Activated effector memory CD4-positive, alpha-beta T cell treated with Interleukin-2 at 50 U/mL for 16 hours (primary cell): ENCODE measurements at regions not wholly inside any gene's neighbourhood (a gene's known extent, or its start where the extent isn't known, plus 50 kb on each side); places are given as distances from the start of the nearest gene placed in this dataset.

Experiments
- DNase-seq: peaks from one replicate; pipeline ENCODE4 v3.0.0-alpha.2; 2020

- no peak for DNase-seq
Observed at GRCh38 chr14:22449600-22449905, 139.5 kb downstream of the DAD1 start.

GRCh38 chr14:22448905-22449599, 140.0 kb downstream of the DAD1 start:
- DNase-seq, result no peak

DNA sequence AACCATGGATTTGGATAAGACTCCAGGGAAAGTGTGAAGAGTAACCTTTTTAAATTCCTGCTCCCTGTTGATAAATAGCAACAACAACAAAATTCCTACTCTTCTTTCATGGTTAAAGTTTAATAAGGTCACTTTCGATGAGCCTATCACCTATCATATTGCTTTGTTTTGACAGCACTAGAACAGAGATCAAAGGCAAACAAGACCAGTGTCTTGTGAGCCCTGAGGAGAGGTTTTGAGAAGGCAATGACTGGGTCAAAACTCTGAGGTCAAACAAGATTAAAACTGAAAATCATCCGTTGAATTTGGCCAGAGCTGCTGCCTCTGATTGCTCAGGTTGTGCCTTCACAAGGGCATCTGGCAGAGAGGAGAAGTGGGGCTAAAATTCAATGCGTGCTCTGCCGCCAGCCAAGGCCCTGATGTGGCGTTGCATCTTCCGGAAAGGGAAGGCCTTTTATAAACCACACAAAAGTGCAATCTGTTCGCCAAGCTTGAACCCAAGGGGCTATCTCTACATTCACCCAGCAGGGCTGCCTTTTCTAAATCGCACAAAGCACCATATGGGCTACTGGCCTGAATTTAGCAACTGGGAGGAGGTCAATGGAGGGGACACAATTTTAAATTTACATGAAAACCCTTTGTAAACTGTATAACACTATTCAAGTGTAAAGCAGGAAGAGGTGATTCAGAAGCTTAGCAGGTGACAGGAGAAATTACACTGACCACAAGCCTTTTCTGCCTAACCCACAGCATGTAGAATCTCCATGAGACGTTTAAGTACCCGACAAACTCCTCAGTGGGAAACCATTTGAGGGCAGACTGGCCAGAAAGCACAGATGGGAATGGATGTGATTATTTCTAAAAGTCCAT, 140.8 kb downstream of the DAD1 start:
- no peak for DNase-seq

DNA sequence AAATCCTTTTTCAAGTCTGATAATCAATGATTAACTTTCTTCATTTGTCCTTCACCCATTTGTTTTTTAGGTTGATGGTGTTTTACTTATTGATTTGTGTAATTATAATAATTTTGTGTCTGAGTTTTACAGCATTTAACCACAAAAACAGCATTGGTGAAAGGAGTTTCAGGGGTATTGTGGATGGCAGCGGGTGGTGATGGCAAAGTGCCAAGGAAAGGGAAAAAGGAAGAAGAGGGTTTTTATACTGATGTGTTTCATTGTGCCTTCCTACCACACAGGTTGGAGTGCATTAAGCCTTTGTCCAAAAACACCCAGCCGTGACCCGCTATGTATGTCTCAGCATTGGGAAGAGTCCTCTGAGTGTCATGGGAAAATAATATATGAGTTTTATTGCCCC, 150.3 kb downstream of the DAD1 start:
- no peak for DNase-seq

DNA sequence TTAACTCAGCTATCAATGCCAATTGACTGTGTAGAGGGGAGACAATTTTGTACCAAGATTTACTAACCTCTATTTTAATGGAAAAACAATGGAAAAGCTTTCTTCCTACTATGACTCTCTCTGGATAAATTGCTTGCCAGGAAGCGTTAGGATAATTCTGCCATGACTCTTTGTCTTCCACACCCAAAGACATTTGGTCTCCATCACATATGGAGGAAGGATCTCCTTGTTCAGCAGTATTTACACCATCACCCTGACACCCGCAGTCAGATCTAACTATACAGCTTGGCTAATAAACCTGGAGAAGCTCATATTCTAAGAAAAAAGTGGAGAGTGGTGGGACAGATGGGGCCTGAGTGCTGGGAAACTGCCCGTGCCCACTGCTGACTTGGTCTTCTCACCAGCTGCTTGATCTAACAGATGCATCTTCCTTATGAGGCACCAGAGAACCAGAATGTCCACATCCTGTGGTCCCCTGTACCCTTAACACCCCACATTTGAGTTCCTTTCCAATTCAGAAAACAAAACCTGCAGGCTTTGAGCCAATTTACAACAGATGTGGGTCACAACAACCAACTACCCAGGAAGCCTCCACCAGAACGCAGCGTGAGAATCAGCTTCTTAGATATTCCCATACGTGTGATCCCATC, 154.0 kb downstream of the DAD1 start:
- no peak for DNase-seq

GRCh38 chr14:22434030-22434429, 155.0 kb downstream of the DAD1 start:
- no peak for DNase-seq

- DNase-seq, result no peak
Observed at GRCh38 chr14:22433069-22433468, 156.0 kb downstream of the DAD1 start.

DNA sequence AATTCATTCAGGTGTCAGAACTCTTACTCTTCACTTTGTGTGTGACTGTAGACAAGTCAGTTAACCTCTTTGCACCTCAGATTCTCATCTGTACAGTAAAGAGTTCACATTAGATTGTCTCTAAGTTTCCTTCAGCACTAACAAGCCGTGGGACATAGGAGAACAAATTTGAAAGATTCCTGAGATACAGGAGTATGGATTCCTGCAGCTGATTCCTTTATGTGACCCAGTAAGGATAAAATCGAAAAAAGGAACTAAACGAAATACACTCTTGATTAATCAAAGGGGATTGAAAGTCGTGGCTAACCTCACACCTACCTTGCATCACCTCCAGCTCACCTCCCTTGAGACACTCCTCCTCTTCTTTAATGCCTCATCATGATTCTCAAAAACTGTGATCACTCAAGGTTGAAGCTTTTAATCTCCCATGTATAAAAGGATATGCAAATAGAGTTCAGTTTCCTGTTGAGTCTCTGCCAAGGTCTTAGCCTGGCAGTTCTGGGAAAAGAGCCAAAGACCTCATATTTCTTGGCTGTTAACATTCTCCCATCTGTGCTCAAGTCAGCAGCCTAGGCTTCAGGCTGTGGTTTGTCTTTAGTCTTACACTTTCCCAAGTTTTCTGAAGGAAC, 156.6 kb downstream of the DAD1 start:
- no peak for DNase-seq

DNA sequence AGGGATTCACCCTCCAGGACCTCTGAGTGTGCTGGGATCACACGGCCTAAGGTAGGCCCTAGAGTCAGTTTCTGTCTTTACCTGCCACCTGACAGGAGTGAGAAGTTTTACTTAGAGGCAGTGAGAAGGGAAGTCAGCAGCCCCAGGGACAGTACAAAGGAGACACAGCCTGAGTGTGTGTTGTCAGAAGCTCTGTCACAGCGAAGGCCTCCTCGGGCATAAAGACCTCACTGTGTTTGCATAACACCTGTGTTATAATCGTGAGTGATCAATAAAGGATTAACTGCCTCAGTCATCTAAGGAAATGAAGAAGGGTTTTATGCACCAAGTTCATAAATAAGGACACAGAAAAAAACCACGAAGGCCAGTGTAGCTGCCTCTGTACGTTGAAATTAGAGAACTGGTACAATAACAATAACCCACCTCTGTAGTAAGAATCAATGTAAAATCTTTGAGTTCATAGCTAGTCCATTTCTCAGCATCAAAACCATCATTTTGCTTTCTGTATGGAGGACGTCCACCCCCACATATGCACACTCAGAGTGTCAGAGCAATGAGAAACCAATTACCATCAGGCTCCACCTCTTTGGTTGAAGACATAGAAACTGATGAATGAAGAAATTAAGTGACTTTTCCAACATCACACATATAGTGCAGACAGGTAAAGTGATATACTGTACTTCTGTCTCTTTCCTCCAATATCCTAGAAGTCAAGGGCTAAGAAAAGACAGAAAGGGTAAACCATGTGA, 159.3 kb downstream of the DAD1 start:
- no peak for DNase-seq

GRCh38 chr14:22428700-22429291, 160.2 kb downstream of the DAD1 start:
- no peak for DNase-seq

DNA sequence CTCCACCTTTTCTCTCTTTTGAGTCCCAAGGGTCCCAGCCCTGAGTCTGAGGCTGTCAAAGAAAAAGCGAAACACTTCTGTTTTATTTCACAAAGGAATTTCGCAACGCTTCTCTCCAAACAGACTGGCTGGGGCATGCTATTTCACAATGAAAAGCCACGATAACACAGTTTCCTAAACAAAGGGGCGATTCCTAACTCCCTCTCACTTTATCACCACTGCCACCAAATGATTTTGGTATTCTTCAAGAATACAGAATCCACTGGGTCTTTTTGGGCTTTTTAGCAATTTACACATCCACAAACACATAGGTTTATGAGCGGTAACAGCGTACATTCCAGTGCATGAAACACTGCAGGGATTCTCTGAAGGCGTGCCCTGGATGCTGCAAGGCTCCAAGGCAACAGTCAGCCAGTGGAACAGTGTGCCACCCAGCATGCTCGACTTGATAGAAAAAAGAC, 161.2 kb downstream of the DAD1 start:
- no peak for DNase-seq

GRCh38 chr14:22426711-22427110, 162.3 kb downstream of the DAD1 start:
- DNase-seq, result no peak

GRCh38 chr14:22423958-22424357, 165.1 kb downstream of the DAD1 start:
- no peak for DNase-seq

GRCh38 chr14:22422238-22422637, 166.8 kb downstream of the DAD1 start:
- DNase-seq, result no peak

DNA sequence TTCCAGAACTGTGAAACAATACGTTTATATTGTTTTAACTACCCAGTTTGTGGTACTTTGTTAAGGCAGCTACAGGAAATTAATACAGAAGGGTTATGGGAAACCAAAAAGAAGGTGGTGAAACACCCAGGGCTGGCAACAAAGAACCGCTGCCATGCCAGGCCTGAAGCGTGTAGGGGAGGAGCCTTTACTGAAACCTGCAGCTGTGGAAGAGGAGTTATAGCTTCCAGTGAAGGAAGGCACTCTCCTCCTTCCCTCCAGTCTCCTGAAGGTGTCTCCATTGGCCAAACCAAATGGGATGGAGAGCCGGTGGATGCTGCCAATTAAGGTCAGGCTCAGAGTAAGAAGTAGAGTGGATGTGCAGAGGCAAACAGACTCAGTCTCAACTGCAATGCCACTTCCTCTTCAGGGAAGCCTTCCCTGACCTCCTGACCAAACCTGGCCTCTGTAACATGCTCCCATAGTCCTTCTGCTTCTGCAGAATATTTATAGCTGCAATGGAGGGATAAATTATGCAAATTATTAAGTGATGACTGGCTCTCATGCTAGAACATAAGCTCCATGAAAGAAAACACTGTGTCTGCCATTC, 168.3 kb downstream of the DAD1 start:
- DNase-seq, result no peak

DNA sequence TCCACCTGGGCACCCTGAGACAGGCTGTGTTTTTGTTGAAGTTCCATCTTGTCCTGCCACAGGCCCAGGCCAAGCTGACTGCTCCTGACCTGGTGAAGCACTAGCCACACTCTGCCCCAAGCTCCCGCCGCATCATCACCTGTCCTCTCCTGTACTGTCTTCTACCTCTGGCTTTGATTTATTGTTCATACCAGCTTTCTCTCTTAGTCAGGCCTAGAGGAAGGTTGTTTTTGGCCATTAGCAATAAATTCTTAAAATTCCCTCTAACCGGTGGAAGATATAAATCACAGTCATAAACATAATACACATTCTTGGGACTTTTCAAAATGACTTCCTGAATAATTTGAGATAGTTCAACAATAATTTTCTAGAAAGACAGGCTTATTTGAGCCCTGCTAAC, 169.4 kb downstream of the DAD1 start:
- DNase-seq, result no peak

- DNase-seq, result no peak
Observed at GRCh38 chr14:22418631-22419030, 170.4 kb downstream of the DAD1 start.

- DNase-seq, result no peak
Observed at GRCh38 chr14:22417914-22418313, 171.1 kb downstream of the DAD1 start.

DNA sequence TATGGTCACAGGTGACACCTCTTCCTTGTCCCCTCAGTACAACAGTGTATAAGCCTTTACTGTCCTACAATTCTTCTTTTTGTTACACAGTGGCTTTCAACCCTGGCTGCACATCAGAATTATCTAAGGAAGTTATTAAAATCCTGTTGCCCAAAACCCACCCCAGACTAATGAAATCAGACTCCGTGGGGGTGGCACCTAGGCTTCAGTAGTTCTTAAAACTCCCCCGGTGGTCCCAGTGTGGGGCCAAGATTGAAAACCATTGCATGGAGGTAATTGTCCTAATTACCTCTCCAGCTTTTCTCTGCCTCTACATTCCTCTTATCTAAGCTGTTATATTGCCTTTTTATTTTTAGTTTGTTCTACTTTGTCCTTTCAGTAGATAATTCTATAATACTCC, 172.8 kb downstream of the DAD1 start:
- DNase-seq, result no peak

DNA sequence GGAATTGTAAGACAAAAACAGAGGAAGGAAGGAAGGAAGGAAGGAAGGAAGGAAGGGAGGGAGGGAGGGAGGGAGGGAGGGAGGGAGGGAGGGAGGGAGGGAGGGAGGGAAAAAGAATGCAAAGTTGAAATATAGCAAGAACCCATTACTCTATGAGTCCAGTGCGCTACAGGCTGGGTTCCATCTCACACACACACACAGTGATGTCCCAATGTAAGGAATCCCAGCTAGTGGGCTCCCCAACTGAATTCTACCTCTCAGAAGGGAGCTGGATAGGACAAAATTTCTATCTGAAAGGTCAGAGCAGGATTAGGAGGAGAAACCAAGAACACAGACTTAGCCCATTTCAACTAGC, 173.4 kb downstream of the DAD1 start:
- no peak for DNase-seq

DNA sequence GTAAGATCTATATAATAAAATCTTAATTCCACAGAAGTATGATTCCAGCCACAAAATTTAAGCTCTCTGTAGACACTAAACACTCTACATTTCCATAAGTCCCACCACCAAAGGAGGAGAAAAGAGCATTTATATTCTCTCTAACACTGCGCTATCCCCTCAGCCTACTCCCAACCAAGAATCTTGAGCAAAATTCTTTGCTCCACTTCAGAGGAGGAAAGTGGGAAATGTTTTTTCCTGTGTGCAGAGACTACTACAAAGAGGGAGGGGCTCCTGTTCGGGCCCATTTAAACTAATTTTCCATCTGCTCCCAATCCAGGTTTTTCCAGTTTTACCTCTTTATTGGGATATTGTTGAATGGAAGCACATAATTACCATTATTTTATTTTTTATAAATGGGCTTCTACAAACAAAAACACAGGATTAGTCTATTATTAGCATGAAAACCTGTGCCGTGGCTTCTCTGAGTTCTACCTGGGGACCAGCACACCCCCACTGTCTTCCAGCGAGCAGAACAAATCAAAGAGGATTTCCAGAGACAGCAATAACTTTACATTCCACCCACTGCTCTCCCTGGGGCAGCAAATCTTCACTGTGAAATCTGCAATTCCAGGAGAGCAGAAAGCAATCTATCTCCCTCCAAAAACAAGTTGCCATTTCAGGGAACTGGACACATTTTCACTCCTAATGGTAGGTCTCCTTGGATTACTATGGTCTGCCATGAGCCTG, 174.0 kb downstream of the DAD1 start:
- DNase-seq, result no peak
